ENCODE measurements at regions not wholly inside any gene's neighbourhood (a gene's known extent, or its start where the extent isn't known, plus 50 kb on each side); places are given as distances from the start of the nearest gene placed in this dataset.
"Not testable (repeated sequence)": the region's sequence is repeated elsewhere in the genome, so short reads cannot be mapped to it uniquely, and the experiment has no call there.

- peaks cover 30% of the 10 kb centered on the region for H3K4me1 ChIP-seq (ENCODE audit: insufficient read depth, low read length)
- H3K36me3 ChIP-seq (ENCODE audit: insufficient read depth, low read length): no peaks in the 10 kb centered on the region
- H3K27me3 ChIP-seq (ENCODE audit: insufficient read depth, low read length): peaks cover 3% of the 10 kb centered on the region; the same call in 1 of the 2 replicates
- no peak overlapping the region for H3K27ac ChIP-seq (ENCODE audit: low read depth, low read length)
- WGBS: 68% methylated on average over 9 of the region's 9 CpGs
- no peak overlapping the region for H3K9ac ChIP-seq (ENCODE audit: low read depth, low read length)
- no peak overlapping the region for H3K4me3 ChIP-seq (ENCODE audit: low read length)
- H3K9me3 ChIP-seq (ENCODE audit: insufficient read depth, low read depth, low read length): no peaks in the 10 kb centered on the region
Observed at GRCh38 chr4:84218031-84218430, 281.1 kb downstream of the NKX6-1 start.

DNA sequence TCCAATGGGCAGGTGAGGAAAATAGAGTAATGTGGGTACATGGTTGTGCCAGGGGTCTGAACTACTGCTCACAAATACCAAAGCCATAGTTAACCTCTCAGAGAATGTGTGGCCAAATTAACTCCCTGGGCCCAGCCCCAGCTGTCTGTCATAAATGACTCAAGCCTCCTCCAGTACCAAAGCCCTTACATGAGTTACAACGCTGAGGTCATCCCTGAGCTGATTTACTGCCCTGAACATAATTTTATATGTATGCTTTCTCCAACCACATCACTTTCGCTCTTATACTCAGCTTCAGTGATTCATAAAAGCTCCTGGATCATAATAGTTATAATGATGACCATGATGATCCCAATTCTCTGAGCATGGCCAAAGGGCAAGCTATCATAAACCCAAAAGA is 283.9 kb downstream of the NKX6-1 start:
- no peak overlapping the region for H3K4me3 ChIP-seq (ENCODE audit: low read length)
- no peaks in the 10 kb centered on the region for H3K27me3 ChIP-seq (ENCODE audit: insufficient read depth, low read length)
- 100% methylated on average over 1 of the region's 2 CpGs for WGBS
- H3K4me1 ChIP-seq (ENCODE audit: insufficient read depth, low read length): peaks cover 9% of the 10 kb centered on the region
- H3K9me3 ChIP-seq (ENCODE audit: insufficient read depth, low read depth, low read length): no peaks in the 10 kb centered on the region
- H3K9ac ChIP-seq (ENCODE audit: low read depth, low read length): no peak overlapping the region
- no peak overlapping the region for H3K27ac ChIP-seq (ENCODE audit: low read depth, low read length)
- H3K36me3 ChIP-seq (ENCODE audit: insufficient read depth, low read length): no peaks in the 10 kb centered on the region

DNA sequence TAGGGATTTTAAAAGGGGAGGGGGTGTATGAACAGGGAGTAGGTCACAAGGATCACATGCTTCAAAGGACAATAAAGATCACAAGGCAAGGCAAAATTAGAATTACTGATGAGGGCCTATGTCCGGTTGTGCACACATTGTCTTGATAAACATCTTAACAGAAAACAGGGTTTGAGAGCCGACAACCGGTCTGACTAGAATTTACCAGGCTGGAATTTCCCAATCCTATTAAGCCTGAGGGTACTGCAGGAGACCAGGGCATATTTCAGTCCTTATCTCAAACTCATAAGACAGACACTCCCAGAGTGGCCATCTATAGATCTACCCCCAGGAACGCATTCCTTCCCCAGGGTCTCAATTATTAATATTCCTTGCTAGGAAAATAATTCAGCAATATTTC is 292.9 kb downstream of the NKX6-1 start:
- not testable (repeated sequence) for H3K27ac ChIP-seq (ENCODE audit: low read depth, low read length); H3K27me3 ChIP-seq (ENCODE audit: insufficient read depth, low read length); H3K9ac ChIP-seq (ENCODE audit: low read depth, low read length); H3K36me3 ChIP-seq (ENCODE audit: insufficient read depth, low read length); H3K4me3 ChIP-seq (ENCODE audit: low read length); H3K4me1 ChIP-seq (ENCODE audit: insufficient read depth, low read length)
- 0 out of 2 replicates have a peak, but pooled peaks cover 11% of the 10 kb centered on the region for H3K9me3 ChIP-seq (ENCODE audit: insufficient read depth, low read depth, low read length)
- WGBS: 96% methylated on average over 4 of the region's 4 CpGs

GRCh38 chr4:84189144-84189543 is 309.9 kb downstream of the NKX6-1 start:
- Histone ChIP-seq H3K9me3 (ENCODE audit: insufficient read depth, low read depth, low read length) (no peaks in the 10 kb centered on the region), H3K27me3 (ENCODE audit: insufficient read depth, low read length) (no peaks in the 10 kb centered on the region), H3K36me3 (ENCODE audit: insufficient read depth, low read length) (no peaks in the 10 kb centered on the region), H3K4me1 (ENCODE audit: insufficient read depth, low read length) (0 out of 2 replicates have a peak, but pooled peaks cover 4% of the 10 kb centered on the region), H3K27ac (ENCODE audit: low read depth, low read length) (no peak overlapping the region), H3K9ac (ENCODE audit: low read depth, low read length) (no peak overlapping the region), H3K4me3 (ENCODE audit: low read length) (no peak overlapping the region)
- 96% methylated on average over 1 of the region's 1 CpG for WGBS

DNA sequence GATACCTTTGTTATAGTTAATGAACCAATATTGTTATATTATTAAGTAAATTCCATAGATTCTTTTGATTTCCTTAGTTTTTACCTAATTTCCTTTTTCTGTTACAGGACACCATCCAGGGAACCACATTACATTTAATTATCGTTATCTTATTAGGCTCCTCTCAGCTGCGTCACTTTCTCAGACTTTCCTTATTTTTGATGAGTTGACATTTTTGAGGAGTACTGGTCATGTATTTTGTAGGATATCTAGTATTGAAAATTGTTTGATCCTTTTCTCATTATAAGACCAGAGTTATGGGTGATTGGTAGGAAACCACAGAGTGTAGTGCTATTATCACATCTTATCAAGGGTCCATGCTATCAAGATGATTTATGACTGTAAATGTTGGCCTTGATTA is 319.7 kb downstream of the NKX6-1 start:
- H3K4me3 ChIP-seq (ENCODE audit: low read length): no peak overlapping the region
- no peaks in the 10 kb centered on the region for H3K27me3 ChIP-seq (ENCODE audit: insufficient read depth, low read length)
- H3K4me1 ChIP-seq (ENCODE audit: insufficient read depth, low read length): no peaks in the 10 kb centered on the region
- no peaks in the 10 kb centered on the region for H3K9me3 ChIP-seq (ENCODE audit: insufficient read depth, low read depth, low read length)
- 100% methylated on average over 2 of the region's 2 CpGs for WGBS
- H3K9ac ChIP-seq (ENCODE audit: low read depth, low read length): no peak overlapping the region
- H3K27ac ChIP-seq (ENCODE audit: low read depth, low read length): no peak overlapping the region
- H3K36me3 ChIP-seq (ENCODE audit: insufficient read depth, low read length): no peaks in the 10 kb centered on the region

GRCh38 chr4:84177831-84178542 is 321.1 kb downstream of the NKX6-1 start:
- Histone ChIP-seq H3K4me3 (ENCODE audit: low read length) (no peak overlapping the region), H3K4me1 (ENCODE audit: insufficient read depth, low read length) (no peaks in the 10 kb centered on the region), H3K27ac (ENCODE audit: low read depth, low read length) (no peak overlapping the region), H3K9ac (ENCODE audit: low read depth, low read length) (no peak overlapping the region), H3K9me3 (ENCODE audit: insufficient read depth, low read depth, low read length) (no peaks in the 10 kb centered on the region), H3K27me3 (ENCODE audit: insufficient read depth, low read length) (no peaks in the 10 kb centered on the region), H3K36me3 (ENCODE audit: insufficient read depth, low read length) (no peaks in the 10 kb centered on the region)
- WGBS: 93% methylated on average over 5 of the region's 5 CpGs

DNA sequence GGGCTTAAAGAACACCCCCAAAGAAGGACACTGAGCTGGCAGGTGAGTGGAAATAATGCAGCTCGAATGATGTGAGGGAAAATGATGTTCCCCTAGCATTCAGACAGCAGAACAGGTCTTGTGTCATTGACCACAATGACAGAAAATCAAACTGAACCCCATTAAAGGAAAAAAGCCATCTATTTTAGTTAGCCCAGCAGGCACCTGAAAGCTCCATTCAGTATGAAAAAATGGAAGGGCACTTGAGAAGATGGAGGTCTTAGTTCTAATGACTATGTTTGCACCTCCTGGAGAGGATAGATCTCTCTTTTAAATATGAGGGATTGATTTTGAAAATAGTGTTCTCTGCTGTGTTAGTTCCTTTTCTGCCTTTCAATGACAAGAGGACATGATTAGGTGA is 323.1 kb downstream of the NKX6-1 start:
- H3K9me3 ChIP-seq (ENCODE audit: insufficient read depth, low read depth, low read length): no peaks in the 10 kb centered on the region
- WGBS: 93% methylated on average over 1 of the region's 1 CpG
- H3K36me3 ChIP-seq (ENCODE audit: insufficient read depth, low read length): no peaks in the 10 kb centered on the region

DNA sequence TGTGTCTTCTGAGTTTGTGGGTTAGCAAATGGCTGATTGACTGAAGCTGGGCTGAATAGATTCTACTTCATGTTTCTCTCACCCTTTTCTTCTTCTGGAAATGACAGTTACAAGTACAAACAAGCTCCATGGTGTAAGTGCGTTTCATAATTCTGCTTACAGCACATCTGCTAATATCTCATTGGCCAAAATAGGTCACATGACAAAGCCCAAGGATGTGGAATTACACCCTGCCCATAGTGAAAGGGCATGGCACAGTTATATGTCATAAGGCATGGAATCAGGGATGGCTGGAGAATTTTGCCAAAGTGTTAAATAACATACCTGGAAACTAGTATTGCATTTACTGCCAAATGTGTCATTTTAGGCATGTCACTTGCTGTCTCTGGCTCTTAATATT is 327.2 kb downstream of the NKX6-1 start:
- H3K9ac ChIP-seq (ENCODE audit: low read depth, low read length): no peak overlapping the region
- 93% methylated on average over 1 of the region's 1 CpG for WGBS
- H3K27me3 ChIP-seq (ENCODE audit: insufficient read depth, low read length): no peaks in the 10 kb centered on the region
- H3K36me3 ChIP-seq (ENCODE audit: insufficient read depth, low read length): no peaks in the 10 kb centered on the region
- H3K4me1 ChIP-seq (ENCODE audit: insufficient read depth, low read length): no peaks in the 10 kb centered on the region
- H3K27ac ChIP-seq (ENCODE audit: low read depth, low read length): no peak overlapping the region
- H3K4me3 ChIP-seq (ENCODE audit: low read length): no peak overlapping the region
- no peaks in the 10 kb centered on the region for H3K9me3 ChIP-seq (ENCODE audit: insufficient read depth, low read depth, low read length)

More for the DNA sequence above, 323.1 kb downstream of the NKX6-1 start:
- Histone ChIP-seq H3K4me1 (ENCODE audit: insufficient read depth, low read length) (no peaks in the 10 kb centered on the region), H3K9ac (ENCODE audit: low read depth, low read length) (no peak overlapping the region), H3K4me3 (ENCODE audit: low read length) (no peak overlapping the region), H3K27ac (ENCODE audit: low read depth, low read length) (no peak overlapping the region), H3K27me3 (ENCODE audit: insufficient read depth, low read length) (no peaks in the 10 kb centered on the region)

GRCh38 chr4:84167564-84167963 is 331.5 kb downstream of the NKX6-1 start:
- Histone ChIP-seq H3K4me1 (ENCODE audit: insufficient read depth, low read length) (no peaks in the 10 kb centered on the region), H3K9me3 (ENCODE audit: insufficient read depth, low read depth, low read length) (no peaks in the 10 kb centered on the region), H3K27ac (ENCODE audit: low read depth, low read length) (no peak overlapping the region), H3K9ac (ENCODE audit: low read depth, low read length) (no peak overlapping the region), H3K36me3 (ENCODE audit: insufficient read depth, low read length) (no peaks in the 10 kb centered on the region), H3K27me3 (ENCODE audit: insufficient read depth, low read length) (no peaks in the 10 kb centered on the region), H3K4me3 (ENCODE audit: low read length) (no peak overlapping the region)
- WGBS: 41% methylated on average over 4 of the region's 4 CpGs

DNA sequence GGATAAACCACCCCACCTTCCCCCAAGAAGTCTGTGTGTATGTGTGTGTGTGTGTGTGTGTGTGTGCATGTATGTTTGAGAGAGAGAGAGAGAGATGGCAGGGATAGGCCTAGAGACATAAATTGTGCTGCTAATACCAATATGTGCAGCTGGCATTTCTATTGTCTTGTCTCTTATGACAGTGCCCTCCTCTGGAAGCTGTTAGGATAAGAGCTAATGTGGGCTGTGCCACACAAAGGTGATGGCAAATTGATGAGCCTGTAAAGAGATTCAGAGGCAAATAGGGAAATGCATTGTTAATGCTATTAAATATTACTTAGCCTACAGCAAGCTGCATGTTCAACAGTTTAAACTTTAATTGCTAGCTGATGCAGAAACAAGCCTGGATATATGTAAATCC is 332.0 kb downstream of the NKX6-1 start:
- Histone ChIP-seq H3K36me3 (ENCODE audit: insufficient read depth, low read length) (no peaks in the 10 kb centered on the region), H3K27me3 (ENCODE audit: insufficient read depth, low read length) (no peaks in the 10 kb centered on the region), H3K9me3 (ENCODE audit: insufficient read depth, low read depth, low read length) (no peaks in the 10 kb centered on the region)

GRCh38 chr4:84166486-84166885 is 332.6 kb downstream of the NKX6-1 start:
- Histone ChIP-seq H3K9ac (ENCODE audit: low read depth, low read length) (no peak overlapping the region), H3K4me1 (ENCODE audit: insufficient read depth, low read length) (no peaks in the 10 kb centered on the region), H3K27me3 (ENCODE audit: insufficient read depth, low read length) (no peaks in the 10 kb centered on the region), H3K9me3 (ENCODE audit: insufficient read depth, low read depth, low read length) (no peaks in the 10 kb centered on the region), H3K27ac (ENCODE audit: low read depth, low read length) (no peak overlapping the region), H3K36me3 (ENCODE audit: insufficient read depth, low read length) (no peaks in the 10 kb centered on the region), H3K4me3 (ENCODE audit: low read length) (no peak overlapping the region)
- 91% methylated on average over 1 of the region's 1 CpG for WGBS

More for the DNA sequence above, 332.0 kb downstream of the NKX6-1 start:
- Histone ChIP-seq H3K4me1 (ENCODE audit: insufficient read depth, low read length) (no peaks in the 10 kb centered on the region), H3K4me3 (ENCODE audit: low read length) (no peak overlapping the region), H3K9ac (ENCODE audit: low read depth, low read length) (no peak overlapping the region), H3K27ac (ENCODE audit: low read depth, low read length) (no peak overlapping the region)

GRCh38 chr4:84164201-84164600 is 334.9 kb downstream of the NKX6-1 start:
- 97% methylated on average over 4 of the region's 4 CpGs for WGBS
- Histone ChIP-seq H3K9me3 (ENCODE audit: insufficient read depth, low read depth, low read length) (no peaks in the 10 kb centered on the region), H3K9ac (ENCODE audit: low read depth, low read length) (no peak overlapping the region), H3K4me3 (ENCODE audit: low read length) (no peak overlapping the region), H3K27me3 (ENCODE audit: insufficient read depth, low read length) (no peaks in the 10 kb centered on the region), H3K36me3 (ENCODE audit: insufficient read depth, low read length) (no peaks in the 10 kb centered on the region), H3K27ac (ENCODE audit: low read depth, low read length) (no peak overlapping the region), H3K4me1 (ENCODE audit: insufficient read depth, low read length) (no peaks in the 10 kb centered on the region)
